ENCODE measurements at regions not wholly inside any gene's neighbourhood (a gene's known extent, or its start where the extent isn't known, plus 50 kb on each side); places are given as distances from the start of the nearest gene placed in this dataset.
A peak's percentile ranks its signal among the peaks of the same experiment; 100 is the strongest.

DNA sequence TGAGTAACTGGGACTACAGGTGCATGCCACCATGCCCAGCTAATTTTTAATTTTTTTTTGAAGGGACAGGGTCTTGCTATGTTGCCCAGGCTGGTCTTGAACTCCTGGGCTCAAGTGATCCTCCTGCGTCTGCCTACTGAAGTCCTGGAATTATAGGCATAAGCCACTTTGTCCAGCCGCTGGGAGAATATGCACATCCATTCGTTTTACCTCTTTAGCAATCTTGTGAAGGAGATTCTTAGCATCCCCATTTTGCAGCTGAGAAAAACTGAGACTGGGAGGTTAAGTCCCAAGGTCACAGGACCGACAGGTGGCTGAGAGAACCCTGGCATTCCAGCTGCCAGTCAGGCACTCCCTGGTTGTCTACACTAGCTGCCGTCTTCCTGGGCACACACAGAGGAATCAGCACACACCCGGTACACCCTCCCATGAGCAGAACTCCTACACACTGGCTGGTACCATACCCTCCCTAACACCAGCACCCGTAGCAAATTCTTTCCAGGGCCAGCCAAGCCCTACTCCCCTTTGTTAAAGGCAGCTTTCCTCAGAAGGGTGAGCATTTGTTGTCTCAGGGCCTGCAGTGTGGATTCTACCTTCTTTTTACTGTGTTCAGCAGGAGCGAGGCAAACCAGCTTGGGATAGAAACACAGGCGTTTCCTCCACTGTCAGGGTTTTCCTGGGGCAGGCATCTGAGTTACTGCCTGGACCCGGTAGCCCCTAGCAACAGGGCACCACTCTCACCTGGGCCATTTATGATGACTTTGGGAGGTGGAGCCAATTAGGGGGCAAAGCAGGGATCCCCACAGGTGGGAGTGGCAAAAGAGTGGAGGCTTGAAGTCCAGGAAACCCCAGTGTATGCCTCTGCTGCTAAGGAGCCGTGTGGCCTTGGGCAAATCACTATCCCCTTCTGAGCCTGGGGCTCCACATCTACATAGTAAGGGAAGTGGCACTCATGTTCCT, 70.2 kb downstream of the IRF2BPL start:
- H3K27me3 Mint-ChIP-seq (ENCODE audit: low read depth in 3 of 3) = peaks cover 0 to 8% (median 3%) of the 10 kb centered on the region in 3 donors
- DNase-seq = no peak
- TF ChIP-seq, protein P1, sequence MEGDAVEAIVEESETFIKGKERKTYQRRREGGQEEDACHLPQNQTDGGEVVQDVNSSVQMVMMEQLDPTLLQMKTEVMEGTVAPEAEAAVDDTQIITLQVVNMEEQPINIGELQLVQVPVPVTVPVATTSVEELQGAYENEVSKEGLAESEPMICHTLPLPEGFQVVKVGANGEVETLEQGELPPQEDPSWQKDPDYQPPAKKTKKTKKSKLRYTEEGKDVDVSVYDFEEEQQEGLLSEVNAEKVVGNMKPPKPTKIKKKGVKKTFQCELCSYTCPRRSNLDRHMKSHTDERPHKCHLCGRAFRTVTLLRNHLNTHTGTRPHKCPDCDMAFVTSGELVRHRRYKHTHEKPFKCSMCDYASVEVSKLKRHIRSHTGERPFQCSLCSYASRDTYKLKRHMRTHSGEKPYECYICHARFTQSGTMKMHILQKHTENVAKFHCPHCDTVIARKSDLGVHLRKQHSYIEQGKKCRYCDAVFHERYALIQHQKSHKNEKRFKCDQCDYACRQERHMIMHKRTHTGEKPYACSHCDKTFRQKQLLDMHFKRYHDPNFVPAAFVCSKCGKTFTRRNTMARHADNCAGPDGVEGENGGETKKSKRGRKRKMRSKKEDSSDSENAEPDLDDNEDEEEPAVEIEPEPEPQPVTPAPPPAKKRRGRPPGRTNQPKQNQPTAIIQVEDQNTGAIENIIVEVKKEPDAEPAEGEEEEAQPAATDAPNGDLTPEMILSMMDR (IDR thresholded peaks at IDR 0.05) = no peak
- H3K79me2 ChIP-seq (ENCODE audit: insufficient read depth, low read length) = no peaks in the 10 kb centered on the region
- WGBS (ENCODE audit: insufficient coverage) = 76% methylated on average over 9 of the region's 11 CpGs
- H4K20me1 ChIP-seq (ENCODE audit: insufficient read depth, low read length) = no peaks in the 10 kb centered on the region
- peaks cover 0 to 4% of the 10 kb centered on the region in 2 donors for H3K36me3 Mint-ChIP-seq
- no peak overlapping the region for H3K9ac ChIP-seq (ENCODE audit: insufficient read depth, low read length, poor library complexity, severe bottlenecking)
- H3K27me3 ChIP-seq (ENCODE audit: control insufficient read depth in 2 of 2, insufficient read depth in 2 of 2, low read length in 2 of 2) = no peaks in the 10 kb centered on the region
- H3K36me3 ChIP-seq (replicated peaks in 1 of 2; ENCODE audit: control insufficient read depth in 1 of 2, insufficient read depth in 2 of 2, low read length in 2 of 2) = no peaks in the 10 kb centered on the region
- H3K4me1 Mint-ChIP-seq = peaks cover 84% of the 10 kb centered on the region
- peak overlapping the region in 6 of 7 donors; percentile 24 to 100 (median 98) for H3K27ac Mint-ChIP-seq
- no peak overlapping the region for H3K4me2 ChIP-seq (replicated peaks; ENCODE audit: extremely low read depth, low read length, poor library complexity, severe bottlenecking)
- no peak overlapping the region for H2AFZ ChIP-seq (ENCODE audit: insufficient read depth, low read depth, low read length, poor library complexity, severe bottlenecking)
- no peak overlapping the region for H3K4me3 ChIP-seq (replicated peaks in 1 of 3; ENCODE audit: low read depth in 2 of 3, low read length in 3 of 3)
- H3K4me3 Mint-ChIP-seq = no peak overlapping the region
- no peaks in the 10 kb centered on the region for H3K9me3 ChIP-seq (replicated peaks in 1 of 2; ENCODE audit: control insufficient read depth in 1 of 2, insufficient read depth in 1 of 2, low read length in 2 of 2)
- peaks cover 62 to 71% of the 10 kb centered on the region in 2 donors for H3K4me1 ChIP-seq (ENCODE audit: control insufficient read depth in 1 of 2, insufficient read depth in 2 of 2, low read length in 2 of 2)
- peaks cover 0 to 2% (median 0%) of the 10 kb centered on the region in 7 donors for H3K9me3 Mint-ChIP-seq
- peak overlapping the region in 1 of 2 donors; percentile 42 for H3K27ac ChIP-seq (ENCODE audit: low read depth in 1 of 2, low read length in 2 of 2)
- intact Hi-C loops (cut with micrococcal nuclease) = loop anchor here (5.0 kb wide), 3 partner anchors 41 to 84 kb away; no protein-coding TSS in a partner anchor

DNA sequence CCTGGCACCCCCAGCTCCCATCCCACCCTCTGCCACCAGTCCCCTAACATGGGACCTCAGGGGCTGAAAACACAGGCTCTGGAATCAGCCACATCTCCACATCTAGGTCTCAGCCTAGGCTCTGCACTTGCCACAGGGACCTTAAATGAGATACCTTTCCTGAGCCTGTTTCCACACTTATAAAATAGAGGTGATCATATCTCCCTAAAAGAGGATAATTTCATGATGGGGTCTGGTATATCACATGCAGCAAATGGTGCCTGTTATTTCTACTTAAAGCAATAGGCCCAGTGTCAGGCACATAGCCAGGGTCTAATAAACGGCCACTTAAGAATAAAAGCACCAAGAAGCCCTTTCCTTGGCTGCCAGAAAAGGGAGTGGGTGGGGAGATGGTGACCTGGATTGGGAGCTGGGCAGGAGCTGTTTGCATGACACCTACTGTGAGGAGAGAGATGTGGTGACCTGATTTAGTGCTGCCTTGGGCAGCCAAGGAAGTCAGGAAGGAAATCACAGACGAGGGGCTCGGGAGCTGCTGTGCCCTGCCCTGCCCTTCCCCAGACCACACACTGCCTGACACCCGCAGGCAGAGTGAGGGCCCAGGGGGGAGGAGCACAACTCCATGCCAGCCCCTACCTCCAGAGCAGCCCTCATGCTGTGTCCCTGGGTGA, 71.2 kb downstream of the IRF2BPL start:
- TF ChIP-seq, protein P1 (IDR thresholded peaks at IDR 0.05) = no peak
- Histone ChIP-seq H4K20me1 (ENCODE audit: insufficient read depth, low read length) (no peaks in the 10 kb centered on the region), H3K4me1 (ENCODE audit: control insufficient read depth in 1 of 2, insufficient read depth in 2 of 2, low read length in 2 of 2) (peaks cover 61 to 70% of the 10 kb centered on the region in 2 donors), H3K36me3 (replicated peaks in 1 of 2; ENCODE audit: control insufficient read depth in 1 of 2, insufficient read depth in 2 of 2, low read length in 2 of 2) (no peaks in the 10 kb centered on the region), H3K9ac (ENCODE audit: insufficient read depth, low read length, poor library complexity, severe bottlenecking) (peak overlapping the region; percentile 97), H3K4me2 (replicated peaks; ENCODE audit: extremely low read depth, low read length, poor library complexity, severe bottlenecking) (peak overlapping the region; percentile 71), H3K27ac (ENCODE audit: low read depth in 1 of 2, low read length in 2 of 2) (peak overlapping the region; percentile 96 to 99), H3K9me3 (replicated peaks in 1 of 2; ENCODE audit: control insufficient read depth in 1 of 2, insufficient read depth in 1 of 2, low read length in 2 of 2) (no peaks in the 10 kb centered on the region), H3K4me3 (replicated peaks in 1 of 3; ENCODE audit: low read depth in 2 of 3, low read length in 3 of 3) (peak overlapping the region in 1 of 3 experiments; percentile 50), H3K79me2 (ENCODE audit: insufficient read depth, low read length) (no peaks in the 10 kb centered on the region), H2AFZ (ENCODE audit: insufficient read depth, low read depth, low read length, poor library complexity, severe bottlenecking) (no peak overlapping the region), H3K27me3 (ENCODE audit: control insufficient read depth in 2 of 2, insufficient read depth in 2 of 2, low read length in 2 of 2) (no peaks in the 10 kb centered on the region)
- Mint-ChIP-seq H3K9me3 (peaks cover 0 to 2% (median 0%) of the 10 kb centered on the region in 7 donors), H3K4me1 (peaks cover 77% of the 10 kb centered on the region), H3K4me3 (peak overlapping the region in 1 of 2 donors; percentile 24), H3K27ac (peak overlapping the region; percentile 59 to 100 (median 98)), H3K27me3 (ENCODE audit: low read depth in 3 of 3) (peaks cover 0 to 8% (median 1%) of the 10 kb centered on the region in 3 donors), H3K36me3 (peaks cover 0 to 4% of the 10 kb centered on the region in 2 donors)
- DNase-seq = peak in 1 of 3 donors; percentile 14
- WGBS (ENCODE audit: insufficient coverage) = 5% methylated on average over 2 of the region's 4 CpGs
- intact Hi-C loops (cut with micrococcal nuclease) = loop anchor here (2.0 to 5.0 kb wide), 4 partner anchors 39 to 85 kb away; no protein-coding TSS in a partner anchor
